ENCODE measurements at regions not wholly inside any gene's neighbourhood (a gene's known extent, or its start where the extent isn't known, plus 50 kb on each side); places are given as distances from the start of the nearest gene placed in this dataset.
A peak's percentile ranks its signal among the peaks of the same experiment; 100 is the strongest.

- no peaks in the 10 kb centered on the region for H3K4me1 Mint-ChIP-seq
- DNase-seq (ENCODE audit: low spot score in 2 of 2) (no peak), ATAC-seq (no peak)
- no peaks in the 10 kb centered on the region for H3K36me3 Mint-ChIP-seq
- H3K9me3 Mint-ChIP-seq = no peaks in the 10 kb centered on the region
- H3K27ac Mint-ChIP-seq = no peak overlapping the region
- H3K4me3 Mint-ChIP-seq = no peak overlapping the region
Measured at GRCh38 chr21:38556390-38556789, 58.1 kb upstream of the ERG start.

- Mint-ChIP-seq H3K36me3 (no peaks in the 10 kb centered on the region), H3K9me3 (no peaks in the 10 kb centered on the region), H3K4me1 (no peaks in the 10 kb centered on the region), H3K4me3 (no peak overlapping the region), H3K27ac (no peak overlapping the region)
- ATAC-seq (no peak), DNase-seq (ENCODE audit: low spot score in 2 of 2) (no peak)
Measured at GRCh38 chr21:38561205-38561604, 62.9 kb upstream of the ERG start.

DNA sequence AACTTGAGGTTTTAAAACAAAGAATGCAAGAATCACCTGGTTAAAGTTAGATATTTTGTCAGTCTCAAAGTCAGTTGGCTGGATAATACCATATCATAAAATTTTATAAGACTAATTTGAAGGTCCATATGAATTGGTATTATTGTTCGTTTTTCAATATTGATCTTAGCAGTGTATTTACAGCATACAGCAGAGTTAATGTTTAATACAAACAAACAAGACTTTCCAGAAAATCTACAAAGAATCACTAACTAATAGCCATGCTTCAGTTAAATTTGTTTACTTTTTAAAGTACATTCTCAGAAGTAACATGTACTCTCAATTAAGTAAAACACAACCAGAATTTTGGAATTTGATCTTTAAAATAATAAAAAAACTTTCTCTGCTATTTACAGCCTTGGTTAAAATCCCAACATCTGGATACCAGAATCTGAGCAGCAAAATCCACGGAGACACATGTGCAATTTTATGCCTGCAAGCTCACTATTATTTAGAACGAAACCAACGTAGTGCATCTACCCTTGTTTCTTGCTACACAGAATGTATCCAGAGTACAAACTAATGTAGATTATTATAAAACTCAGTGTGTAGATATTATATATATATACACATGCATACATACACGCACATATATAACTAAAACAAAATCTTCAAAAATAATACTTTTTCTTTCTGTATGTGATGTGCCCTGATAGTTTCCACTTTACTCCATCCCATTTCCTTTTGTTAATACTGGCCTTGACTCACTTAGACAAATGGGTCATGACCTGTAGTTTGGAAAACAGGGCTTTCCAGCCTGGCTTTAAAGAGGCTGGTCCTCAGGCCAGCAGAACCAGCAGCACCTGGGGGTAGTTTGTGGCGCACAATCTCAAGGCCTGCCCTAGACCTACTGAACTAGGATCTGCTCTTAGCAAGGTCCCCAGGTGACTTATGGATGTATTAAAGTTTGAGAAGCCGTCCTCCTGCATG, 63.6 kb upstream of the ERG start:
- DNase-seq (ENCODE audit: low spot score in 2 of 2) (no peak), ATAC-seq (no peak)
- H3K4me3 Mint-ChIP-seq = no peak overlapping the region
- no peaks in the 10 kb centered on the region for H3K36me3 Mint-ChIP-seq
- no peaks in the 10 kb centered on the region for H3K9me3 Mint-ChIP-seq
- H3K27ac Mint-ChIP-seq = no peak overlapping the region
- no peaks in the 10 kb centered on the region for H3K4me1 Mint-ChIP-seq

GRCh38 chr21:38567335-38567969, 69.2 kb upstream of the ERG start:
- H3K4me3 Mint-ChIP-seq = no peak overlapping the region
- no peaks in the 10 kb centered on the region for H3K36me3 Mint-ChIP-seq
- no peak overlapping the region for H3K27ac Mint-ChIP-seq
- DNase-seq (ENCODE audit: low spot score in 2 of 2) (no peak), ATAC-seq (no peak)
- no peaks in the 10 kb centered on the region for H3K9me3 Mint-ChIP-seq
- no peaks in the 10 kb centered on the region for H3K4me1 Mint-ChIP-seq

- H3K36me3 Mint-ChIP-seq = no peaks in the 10 kb centered on the region
- ATAC-seq = no peak
- DNase-seq (ENCODE audit: low spot score in 2 of 2) = no peak
- no peak overlapping the region for H3K27ac Mint-ChIP-seq
- H3K4me1 Mint-ChIP-seq = no peaks in the 10 kb centered on the region
- no peaks in the 10 kb centered on the region for H3K9me3 Mint-ChIP-seq
- H3K4me3 Mint-ChIP-seq = no peak overlapping the region
Measured at GRCh38 chr21:38567970-38568360, 69.7 kb upstream of the ERG start.

DNA sequence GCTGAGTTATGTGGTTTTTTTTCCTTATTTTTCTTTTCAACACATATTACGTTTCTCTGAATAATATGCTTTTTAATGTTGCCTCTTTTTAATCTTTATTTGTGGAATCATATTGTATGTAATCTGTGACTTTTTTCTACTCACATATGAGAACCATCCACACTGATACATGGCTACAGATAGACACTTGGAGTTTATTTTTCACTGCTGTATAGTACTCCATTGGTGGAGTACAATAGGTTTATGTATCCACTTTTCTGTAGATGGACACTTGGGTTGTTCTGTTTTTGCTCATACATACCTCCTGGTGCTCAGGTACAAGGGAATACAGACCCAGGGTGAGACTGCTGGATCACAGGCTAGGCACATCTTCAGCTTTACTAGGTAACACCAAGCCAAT, 71.5 kb upstream of the ERG start:
- no peak overlapping the region for H3K4me3 Mint-ChIP-seq
- DNase-seq (ENCODE audit: low spot score in 2 of 2) (no peak), ATAC-seq (no peak)
- no peaks in the 10 kb centered on the region for H3K9me3 Mint-ChIP-seq
- no peak overlapping the region for H3K27ac Mint-ChIP-seq
- no peaks in the 10 kb centered on the region for H3K4me1 Mint-ChIP-seq
- H3K36me3 Mint-ChIP-seq = no peaks in the 10 kb centered on the region

GRCh38 chr21:38570596-38570995, 72.3 kb upstream of the ERG start:
- no peak overlapping the region for H3K27ac Mint-ChIP-seq
- H3K4me3 Mint-ChIP-seq = no peak overlapping the region
- no peak for DNase-seq (ENCODE audit: low spot score in 2 of 2)
- no peak for ATAC-seq
- no peaks in the 10 kb centered on the region for H3K9me3 Mint-ChIP-seq
- H3K4me1 Mint-ChIP-seq = no peaks in the 10 kb centered on the region
- H3K36me3 Mint-ChIP-seq = no peaks in the 10 kb centered on the region

DNA sequence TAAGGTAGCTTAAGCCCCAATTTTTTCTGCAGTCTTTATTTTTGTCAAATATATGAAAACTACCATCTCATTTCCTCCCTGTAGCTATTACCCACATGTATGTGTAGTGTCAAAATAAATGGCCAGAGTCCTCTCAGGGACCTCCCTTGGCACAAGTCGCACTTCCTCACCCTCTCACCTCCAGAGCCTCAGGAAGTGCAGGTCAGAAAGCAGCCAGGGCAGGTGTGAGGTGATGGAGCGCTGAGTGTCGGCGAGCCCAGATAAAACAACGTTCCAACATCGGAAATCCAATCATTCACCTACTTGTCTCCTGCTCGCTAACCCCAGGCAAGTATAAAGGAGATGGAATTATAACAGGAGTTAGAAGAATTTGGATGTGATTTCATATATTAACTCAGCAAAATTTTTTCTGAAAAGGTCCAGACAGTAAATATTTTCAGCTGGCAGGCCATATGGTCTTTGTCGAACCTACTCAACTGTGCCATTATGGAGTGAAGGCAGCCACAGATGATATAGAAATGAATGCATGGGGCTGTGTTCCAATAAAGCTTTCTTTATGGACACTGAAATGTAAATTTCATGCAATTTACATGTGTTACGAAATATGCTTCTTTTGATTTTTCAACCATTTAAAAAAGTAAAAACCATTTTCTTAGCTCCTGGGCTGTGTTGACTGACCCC, 76.8 kb upstream of the ERG start:
- Mint-ChIP-seq H3K36me3 (no peaks in the 10 kb centered on the region), H3K4me1 (no peaks in the 10 kb centered on the region)
- no peak for ATAC-seq

GRCh38 chr21:38577887-38578286, 79.6 kb upstream of the ERG start:
- Mint-ChIP-seq H3K4me1 (no peaks in the 10 kb centered on the region), H3K9me3 (no peaks in the 10 kb centered on the region), H3K4me3 (no peak overlapping the region), H3K27ac (no peak overlapping the region), H3K36me3 (no peaks in the 10 kb centered on the region)
- no peak for DNase-seq (ENCODE audit: low spot score in 2 of 2)
- ATAC-seq = peak; percentile 20

More for the DNA sequence above, 76.8 kb upstream of the ERG start:
- no peak overlapping the region for H3K4me3 Mint-ChIP-seq
- H3K9me3 Mint-ChIP-seq = no peaks in the 10 kb centered on the region
- H3K27ac Mint-ChIP-seq = no peak overlapping the region
- DNase-seq (ENCODE audit: low spot score in 2 of 2) = no peak

DNA sequence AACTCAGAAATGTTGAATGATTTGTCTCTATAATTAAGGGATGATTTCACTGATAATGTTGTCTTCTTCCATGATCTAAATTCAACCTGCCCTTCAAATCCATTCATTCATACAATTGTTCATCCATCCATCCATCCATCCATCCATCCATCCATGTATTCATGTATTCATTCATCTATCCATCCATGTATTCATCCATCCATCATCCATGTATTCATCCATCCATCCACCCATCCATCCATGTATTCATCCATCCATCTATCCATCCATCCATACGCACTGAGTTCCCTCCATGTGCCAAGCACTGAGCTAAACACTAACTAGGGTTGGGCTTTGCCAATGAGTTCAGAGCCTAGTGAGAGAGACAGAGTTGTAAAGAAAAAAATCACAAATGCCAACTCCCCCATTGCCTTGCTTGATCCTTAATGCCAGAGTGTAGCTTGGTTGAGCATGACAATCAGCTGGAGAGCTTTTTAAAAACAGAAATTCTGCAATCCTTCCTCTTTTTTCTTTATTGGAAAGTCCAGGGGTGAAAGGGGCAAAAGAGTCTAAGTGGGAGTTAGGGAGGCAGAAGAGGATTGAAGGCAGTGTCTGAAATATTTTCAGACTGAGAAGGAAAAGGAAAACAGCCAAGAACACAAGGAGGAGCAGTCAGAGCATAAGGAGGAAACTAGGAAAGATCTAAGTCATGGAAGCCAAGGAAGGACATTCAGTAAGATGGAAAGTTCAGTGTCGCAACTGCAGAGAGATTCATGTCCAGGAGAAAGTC, 92.4 kb upstream of the ERG start:
- Mint-ChIP-seq H3K4me3 (no peak overlapping the region), H3K36me3 (no peaks in the 10 kb centered on the region), H3K4me1 (no peaks in the 10 kb centered on the region), H3K27ac (no peak overlapping the region), H3K9me3 (peaks cover 2% of the 10 kb centered on the region)
- ATAC-seq = no peak
- no peak for DNase-seq (ENCODE audit: low spot score in 2 of 2)

GRCh38 chr21:38591218-38591537, 92.9 kb upstream of the ERG start:
- no peak for ATAC-seq

GRCh38 chr21:38596264-38597042, 98.2 kb upstream of the ERG start:
- ATAC-seq = peak; percentile 33
- H3K9me3 Mint-ChIP-seq = peaks cover 2% of the 10 kb centered on the region
- no peak overlapping the region for H3K4me3 Mint-ChIP-seq
- no peaks in the 10 kb centered on the region for H3K4me1 Mint-ChIP-seq
- no peaks in the 10 kb centered on the region for H3K36me3 Mint-ChIP-seq
- H3K27ac Mint-ChIP-seq = no peak overlapping the region
- no peak for DNase-seq (ENCODE audit: low spot score in 2 of 2)

More at GRCh38 chr21:38591218-38591537, 92.9 kb upstream of the ERG start:
- Mint-ChIP-seq H3K4me3 (no peak overlapping the region), H3K27ac (no peak overlapping the region), H3K9me3 (peaks cover 2% of the 10 kb centered on the region), H3K4me1 (no peaks in the 10 kb centered on the region), H3K36me3 (no peaks in the 10 kb centered on the region)
- no peak for DNase-seq (ENCODE audit: low spot score in 2 of 2)

- no peak for DNase-seq (ENCODE audit: low spot score in 2 of 2)
- peaks cover 2% of the 10 kb centered on the region for H3K9me3 Mint-ChIP-seq
- no peaks in the 10 kb centered on the region for H3K36me3 Mint-ChIP-seq
- no peak overlapping the region for H3K27ac Mint-ChIP-seq
- H3K4me3 Mint-ChIP-seq = no peak overlapping the region
- H3K4me1 Mint-ChIP-seq = no peaks in the 10 kb centered on the region
- no peak for ATAC-seq
Measured at GRCh38 chr21:38597421-38597820, 99.1 kb upstream of the ERG start.

DNA sequence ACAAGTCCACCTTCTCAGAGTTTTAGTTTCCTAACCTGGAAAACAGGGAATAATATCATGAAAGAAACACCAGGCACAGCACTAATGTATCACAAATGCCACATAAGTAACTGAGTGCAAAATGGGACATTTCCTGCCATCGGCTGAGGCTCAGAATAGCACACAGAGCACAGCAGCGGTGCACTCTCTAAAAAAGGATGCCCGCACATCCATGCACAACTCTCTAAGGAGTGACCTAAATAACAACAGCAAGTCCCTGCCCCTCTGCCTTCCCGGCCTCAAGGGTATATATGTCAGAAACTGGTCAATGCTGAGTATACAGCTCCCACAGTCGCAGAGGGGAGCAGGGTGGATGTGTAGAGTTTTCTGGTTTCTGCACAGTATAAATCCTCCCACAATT, 100.1 kb upstream of the ERG start:
- no peaks in the 10 kb centered on the region for H3K4me1 Mint-ChIP-seq
- no peak overlapping the region for H3K27ac Mint-ChIP-seq
- peaks cover 2% of the 10 kb centered on the region for H3K9me3 Mint-ChIP-seq
- H3K4me3 Mint-ChIP-seq = no peak overlapping the region
- ATAC-seq (no peak), DNase-seq (ENCODE audit: low spot score in 2 of 2) (no peak)
- H3K36me3 Mint-ChIP-seq = no peaks in the 10 kb centered on the region
